Motor neuron (in vitro differentiated cells): ENCODE measurements at regions not wholly inside any gene's neighbourhood (a gene's known extent, or its start where the extent isn't known, plus 50 kb on each side); places are given as distances from the start of the nearest gene placed in this dataset.
"Not testable (repeated sequence)": the region's sequence is repeated elsewhere in the genome, so short reads cannot be mapped to it uniquely, and the experiment has no call there.

Experiments
- ATAC-seq, 8 experiments: fragments of 200-7000 bp; cut with Tn5 transposase; replicated peaks in 6 of 8; 2 replicates each; pipeline ENCODE4 v1.8.0; 2021; ENCODE audit warnings: mild to moderate bottlenecking in 8 of 8, moderate library complexity in 8 of 8
- H3K27ac ChIP-seq, 2 donors: fragments of 250-450 bp; sonication (Bioruptor Pico); 2 replicates each; pipeline ENCODE4 v1.9.0; 2021; ENCODE audit warnings: antibody characterized with exemption in 2 of 2, mild to moderate bottlenecking in 2 of 2, moderate library complexity in 1 of 2
- H3K4me1 ChIP-seq, 2 donors: fragments of 250-450 bp; sonication (Bioruptor Pico); replicated peaks in 1 of 2; 2 replicates each; pipeline ENCODE4 v1.6.1; 2021; ENCODE audit warnings: antibody characterized with exemption in 2 of 2, mild to moderate bottlenecking in 2 of 2, moderate library complexity in 1 of 2
- H3K4me3 ChIP-seq, 5 donors: fragments of 250-450 bp; sonication (Bioruptor Pico); 2 replicates each; pipeline ENCODE4 v1.9.0; 2021; ENCODE audit warnings: antibody characterized with exemption in 5 of 5, mild to moderate bottlenecking in 5 of 5, moderate library complexity in 4 of 5
- WGBS, 10 experiments: fragments of 450-650 bp; shearing (Covaris generic); methylation state at CpG; one replicate each; pipeline ENCODE4 v1.0.0; 2022; 5-methylcytosine and 5-hydroxymethylcytosine counted together
- in situ Hi-C, 9 experiments: fragments of 400-800 bp; cut with MboI; loops; one replicate each; pipeline ENCODE4 v1.15.0; 2021; ENCODE audit warnings: low sequenced_read_pairs in 9 of 9, low pct_unique_long_range_greater_than_20kb in 2 of 9; ENCODE audit not compliant: unreplicated experiment in 9 of 9

DNA sequence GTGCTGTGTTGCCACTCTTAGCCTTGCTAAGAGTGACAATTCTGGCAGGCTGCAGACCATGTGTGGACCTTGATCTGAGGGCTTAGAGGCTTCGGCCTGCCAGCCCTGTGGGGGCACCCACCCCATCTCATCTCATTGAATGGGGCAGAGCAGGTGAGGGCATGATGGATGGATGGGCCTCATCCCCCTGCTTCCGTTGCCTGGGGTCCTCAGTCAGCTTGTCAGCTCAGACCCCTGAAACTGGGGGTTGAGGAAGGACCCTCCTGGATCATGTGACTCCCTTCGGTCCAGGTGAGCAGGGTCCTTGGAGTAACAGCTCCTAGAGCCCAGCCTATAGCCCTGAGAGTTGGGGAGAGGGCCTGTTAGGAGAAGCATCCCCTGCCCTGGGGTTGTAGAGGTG lies 3076.8 kb downstream of the RPIA start:
- H3K27ac ChIP-seq, ATAC-seq, H3K4me3 ChIP-seq, in situ Hi-C loops: not testable (repeated sequence)
- H3K4me1 ChIP-seq = peaks cover 10 to 31% of the 10 kb centered on the region in 2 donors
- WGBS, 10 experiments = no CpG with 5 or more reads among the region's 3 CpGs

DNA sequence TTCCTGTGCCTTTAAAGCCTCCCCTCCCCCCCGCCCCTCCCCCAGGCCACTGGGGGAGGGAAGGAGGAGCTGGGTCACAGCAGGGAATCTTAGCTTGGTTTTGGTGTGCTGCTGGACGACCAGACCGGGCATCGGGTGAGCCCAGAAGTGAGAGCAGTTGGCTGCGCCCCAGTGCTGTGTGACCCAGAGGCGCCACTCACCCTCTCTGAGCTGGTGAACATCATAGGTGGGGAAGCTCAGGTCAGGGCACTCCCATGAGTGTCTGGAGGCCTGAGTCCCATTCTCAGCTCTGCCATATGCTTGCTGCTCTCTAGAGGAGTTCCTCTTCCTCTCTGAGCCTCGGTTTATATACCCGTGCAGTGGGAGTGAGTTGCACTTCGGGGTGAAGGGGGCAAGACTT lies 3077.5 kb downstream of the RPIA start:
- H3K4me3 ChIP-seq, in situ Hi-C loops, ATAC-seq, H3K27ac ChIP-seq: not testable (repeated sequence)
- WGBS, 10 experiments = no CpG with 5 or more reads among the region's 9 CpGs
- H3K4me1 ChIP-seq = peaks cover 6 to 28% of the 10 kb centered on the region in 2 donors

DNA sequence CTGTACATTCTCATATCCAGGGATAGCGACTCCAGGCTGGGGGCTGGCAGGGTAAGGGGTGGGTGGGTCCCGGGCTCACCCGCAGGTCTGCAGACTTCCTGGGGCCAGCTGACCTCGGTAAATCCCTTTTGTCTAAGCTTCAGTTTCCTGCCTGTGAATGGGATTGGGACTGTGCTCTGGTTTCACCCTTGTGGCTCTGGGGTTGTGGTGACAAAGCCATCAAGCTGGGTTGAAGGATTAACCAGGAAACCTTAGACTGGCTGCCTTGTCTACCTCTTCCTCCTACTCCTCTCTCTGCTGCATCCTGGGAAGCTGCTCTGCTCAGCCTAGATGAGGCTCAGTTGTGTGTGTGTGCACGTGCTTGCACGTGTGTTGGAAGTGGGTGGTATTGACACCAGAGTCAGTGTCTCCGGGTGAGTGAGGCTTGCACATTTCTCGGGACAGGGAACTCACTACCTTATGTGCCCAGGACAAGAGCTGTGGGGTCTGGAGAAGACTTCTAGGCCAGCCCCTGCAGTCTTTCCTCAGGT lies 3078.6 kb downstream of the RPIA start:
- H3K4me1 ChIP-seq = peaks cover 0 to 17% of the 10 kb centered on the region in 2 donors
- H3K27ac ChIP-seq, H3K4me3 ChIP-seq, ATAC-seq, in situ Hi-C loops: not testable (repeated sequence)
- WGBS, 10 experiments = no CpG with 5 or more reads among the region's 8 CpGs

DNA sequence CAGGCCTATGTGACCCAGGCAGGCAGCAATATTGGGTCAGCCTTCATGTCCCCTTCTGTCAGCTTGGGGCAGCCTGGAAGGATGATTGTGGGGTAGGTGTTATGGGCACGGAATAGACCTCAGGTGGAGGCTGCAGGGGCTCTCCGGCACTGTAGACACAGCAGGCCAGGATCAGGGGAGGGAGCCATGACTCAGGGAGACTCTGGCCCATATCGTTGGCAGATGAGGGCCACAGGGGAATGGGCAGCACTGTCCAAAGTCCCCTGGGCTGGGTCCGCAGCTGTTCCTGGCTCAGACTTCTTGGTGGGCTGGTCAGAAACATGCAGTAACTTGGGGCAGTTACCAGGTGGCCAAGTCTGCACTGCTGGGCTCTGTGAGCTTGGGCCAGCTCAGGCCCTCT lies 3080.1 kb downstream of the RPIA start:
- in situ Hi-C loops, ATAC-seq, H3K4me1 ChIP-seq, H3K4me3 ChIP-seq, H3K27ac ChIP-seq: not testable (repeated sequence)
- no CpG with 5 or more reads among the region's 4 CpGs for WGBS, 10 experiments

DNA sequence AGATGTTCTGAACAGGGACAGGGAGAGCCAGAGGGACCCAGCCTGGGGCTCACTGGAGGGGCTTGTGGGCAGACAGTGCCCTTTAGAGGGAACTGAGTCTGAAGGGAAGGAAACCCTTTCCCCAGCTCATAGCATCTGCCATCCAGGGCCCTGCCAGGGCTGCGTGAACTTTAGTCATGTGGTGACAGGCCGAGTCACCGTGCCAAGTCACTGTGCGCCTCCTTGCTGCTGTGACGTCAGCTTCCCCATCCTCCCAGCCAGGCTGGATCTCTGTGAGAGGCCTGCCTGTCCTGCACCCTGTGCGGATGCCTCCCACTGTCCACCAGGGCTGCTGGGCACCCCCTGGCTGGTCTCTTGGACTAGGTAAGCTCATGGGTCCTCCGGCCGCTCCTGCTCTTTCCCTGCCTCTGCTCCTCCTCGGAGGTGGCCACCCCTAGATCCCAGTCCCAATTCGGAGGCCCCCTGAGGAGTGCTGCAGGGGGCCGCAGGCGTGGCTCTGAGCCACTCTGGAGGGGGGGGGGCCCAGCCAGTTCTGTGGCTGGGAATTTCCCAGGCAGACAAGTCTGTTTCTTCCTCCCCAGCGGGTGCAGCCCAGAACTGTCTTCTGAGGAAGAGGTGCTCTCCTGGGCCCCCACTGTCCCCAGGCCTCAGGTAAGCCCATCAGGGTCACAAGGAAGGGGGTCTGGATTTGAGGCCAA lies 3080.9 kb downstream of the RPIA start:
- WGBS, 10 experiments = no CpG with 5 or more reads among the region's 13 CpGs
- H3K4me3 ChIP-seq, H3K4me1 ChIP-seq, H3K27ac ChIP-seq, in situ Hi-C loops: not testable (repeated sequence)
- peak in 5 of 8 experiments; percentile 25 to 74 (median 53) for ATAC-seq

DNA sequence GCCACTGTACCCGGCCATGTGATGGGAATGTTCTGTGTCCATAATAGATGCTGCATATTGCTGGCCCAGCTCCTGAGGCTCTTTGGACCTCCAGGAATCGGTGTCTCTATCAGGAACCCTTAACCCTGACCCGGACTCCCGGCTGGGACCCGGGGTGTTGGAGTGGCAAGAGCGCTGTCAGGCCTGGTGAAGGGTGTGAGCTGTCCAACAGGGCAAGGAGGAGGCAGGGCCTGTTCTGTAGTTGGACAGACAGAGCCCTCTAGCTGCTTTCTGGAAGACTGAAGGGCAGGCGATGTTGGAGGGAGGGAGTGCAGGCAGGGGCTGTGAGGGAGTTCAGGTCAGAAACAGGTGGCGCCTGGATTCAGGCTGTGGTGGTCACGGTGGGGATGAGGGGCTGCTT lies 3082.3 kb downstream of the RPIA start:
- H3K27ac ChIP-seq, H3K4me1 ChIP-seq, ATAC-seq, in situ Hi-C loops, H3K4me3 ChIP-seq: not testable (repeated sequence)
- WGBS, 10 experiments = no CpG with 5 or more reads among the region's 9 CpGs

DNA sequence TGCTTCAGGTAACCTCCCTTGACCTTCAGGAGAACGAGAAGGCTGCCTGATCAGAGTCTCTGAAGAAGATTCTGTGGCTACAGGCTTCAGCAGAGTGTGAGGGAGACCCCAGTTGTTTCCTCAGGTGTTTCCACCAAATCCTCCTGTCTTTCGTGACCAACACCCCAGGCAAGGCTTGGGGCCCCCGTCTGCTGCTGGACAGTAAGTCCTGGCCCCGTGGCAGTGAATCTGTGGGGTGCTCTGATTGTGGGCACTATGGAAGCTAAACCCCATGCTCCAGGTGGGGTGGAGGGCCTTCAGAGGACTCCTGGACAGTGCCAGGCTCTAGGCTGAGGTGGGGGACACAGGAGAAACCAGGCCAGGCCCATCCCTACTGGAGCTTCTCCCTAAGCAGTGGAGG lies 3083.7 kb downstream of the RPIA start:
- ATAC-seq, H3K27ac ChIP-seq, H3K4me1 ChIP-seq, in situ Hi-C loops, H3K4me3 ChIP-seq: not testable (repeated sequence)
- WGBS, 10 experiments = 63% methylated on average over 3 of the region's 4 CpGs; no CpG with 5 or more reads in 9 of the 10 experiments

DNA sequence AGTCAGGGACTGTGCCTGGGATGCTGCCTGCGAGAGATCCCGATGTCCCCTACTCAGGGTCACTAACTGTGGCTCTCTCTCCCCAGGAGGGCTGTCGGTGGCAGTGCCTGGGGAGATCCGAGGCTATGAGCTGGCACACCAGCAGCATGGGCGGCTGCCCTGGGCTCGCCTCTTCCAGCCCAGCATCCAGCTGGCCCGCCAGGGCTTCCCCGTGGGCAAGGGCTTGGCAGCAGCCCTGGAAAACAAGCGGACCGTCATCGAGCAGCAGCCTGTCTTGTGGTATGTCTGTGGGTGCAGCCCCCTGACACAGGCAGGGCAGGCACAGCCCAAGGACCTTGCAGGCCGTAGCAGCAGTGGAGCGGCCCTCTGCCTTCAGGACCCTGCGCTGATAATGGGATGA lies 3088.9 kb downstream of the RPIA start:
- no CpG with 5 or more reads among the region's 14 CpGs for WGBS, 10 experiments
- in situ Hi-C loops, H3K4me3 ChIP-seq, H3K27ac ChIP-seq, H3K4me1 ChIP-seq, ATAC-seq: not testable (repeated sequence)

DNA sequence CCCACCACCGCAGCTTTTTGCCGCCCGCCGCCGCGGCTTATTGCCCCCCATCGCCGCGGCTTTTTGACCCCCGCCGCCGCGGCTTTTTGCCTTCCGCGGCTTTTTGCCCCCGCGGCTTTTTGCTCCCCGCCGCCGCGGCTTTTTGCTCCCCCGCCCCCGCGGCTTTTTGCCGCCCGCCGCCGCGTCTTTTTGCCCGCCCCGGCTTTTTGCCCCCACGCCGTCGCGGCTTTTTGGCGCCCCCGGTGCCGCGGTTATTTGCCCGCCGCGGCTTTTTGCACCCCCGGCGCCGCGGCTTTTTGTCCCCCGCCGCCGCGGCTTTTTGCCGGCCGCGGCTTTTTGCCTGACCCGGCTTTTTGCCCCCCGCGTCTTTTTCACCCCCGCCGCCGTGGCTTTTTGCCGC lies 3061.8 kb upstream of the TEKT4 start:
- no CpG with 5 or more reads among the region's 60 CpGs for WGBS, 10 experiments
- H3K27ac ChIP-seq, H3K4me3 ChIP-seq, in situ Hi-C loops, H3K4me1 ChIP-seq, ATAC-seq: not testable (repeated sequence)

DNA sequence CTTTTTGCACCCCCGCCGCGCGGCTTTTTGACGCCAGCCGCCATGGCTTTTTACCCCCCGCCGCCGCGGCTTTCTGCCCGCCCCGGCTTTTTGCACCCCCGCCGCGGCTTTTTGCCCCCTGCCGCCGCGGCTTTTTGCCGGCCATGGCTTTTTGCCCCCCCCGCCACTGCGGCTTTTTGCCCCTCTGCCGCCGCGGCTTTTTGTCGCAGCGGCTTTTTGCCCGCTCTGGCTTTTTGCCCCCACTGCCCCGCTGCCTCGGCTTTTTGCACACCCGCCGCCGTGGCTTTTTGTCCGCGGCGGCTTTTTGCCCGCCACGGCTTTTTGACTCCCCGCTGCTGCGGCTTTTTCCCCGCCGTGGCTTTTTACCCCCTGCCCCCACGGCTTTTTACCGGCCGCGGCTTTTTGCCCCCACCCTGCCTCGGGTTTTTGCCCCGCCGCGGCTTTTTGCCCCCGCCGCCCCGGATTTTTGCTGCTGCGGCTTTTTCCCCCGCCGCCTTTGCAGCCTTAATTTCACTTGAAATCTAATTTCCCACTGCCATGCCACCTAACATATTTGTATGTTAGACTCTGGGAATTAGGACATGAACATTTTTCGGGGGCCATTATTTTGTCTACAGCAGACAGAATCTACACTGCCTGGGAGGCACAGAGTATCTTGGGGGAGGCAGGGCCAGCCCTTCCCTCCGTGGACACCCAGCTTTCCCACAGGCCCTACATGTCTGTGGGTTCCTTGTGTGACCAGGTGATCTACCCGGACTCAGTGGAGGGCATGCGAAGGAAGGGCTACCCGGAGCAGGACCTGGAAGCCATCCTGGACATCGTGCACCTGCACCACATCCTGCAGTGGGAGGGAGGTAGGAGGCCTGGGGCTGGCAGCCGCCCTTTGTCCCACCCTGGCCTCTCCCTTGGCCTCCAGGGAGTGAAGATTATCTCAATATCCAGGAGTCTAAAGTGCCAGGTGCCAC lies 3031.0 kb upstream of the TEKT4 start:
- ATAC-seq = no peak
- in situ Hi-C loops = no loop called here
- Histone ChIP-seq H3K4me3 (no peak overlapping the region), H3K4me1 (no peaks in the 10 kb centered on the region), H3K27ac (no peak overlapping the region)
- WGBS, 10 experiments = 20 to 80% (median 70%) methylated on average over 1 of the region's 62 CpGs; no CpG with 5 or more reads in 6 of the 10 experiments

DNA sequence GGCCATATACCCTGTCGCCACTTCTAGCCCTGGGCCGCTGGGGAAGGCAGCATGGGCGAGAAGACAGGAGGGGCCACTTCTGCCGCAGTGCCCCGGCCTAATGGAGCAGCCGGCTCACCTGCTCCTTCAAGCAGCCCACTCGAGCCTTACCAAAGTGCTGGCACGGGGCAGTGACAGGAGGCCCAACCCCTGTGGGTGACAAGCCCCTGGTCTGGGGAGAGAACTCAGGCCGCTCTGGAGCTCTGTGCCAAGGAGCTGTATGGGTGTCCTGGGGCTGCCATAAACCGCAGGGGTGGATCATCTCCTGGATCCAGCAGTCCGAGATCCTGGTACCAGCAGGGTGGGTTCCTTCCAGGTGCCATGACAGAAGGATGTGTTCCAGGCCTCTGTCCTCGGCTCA lies 3029.0 kb upstream of the TEKT4 start:
- WGBS, 10 experiments = 40% methylated on average over 1 of the region's 12 CpGs; no CpG with 5 or more reads in 9 of the 10 experiments
- H3K4me1 ChIP-seq, H3K27ac ChIP-seq, ATAC-seq, in situ Hi-C loops, H3K4me3 ChIP-seq: not testable (repeated sequence)

DNA sequence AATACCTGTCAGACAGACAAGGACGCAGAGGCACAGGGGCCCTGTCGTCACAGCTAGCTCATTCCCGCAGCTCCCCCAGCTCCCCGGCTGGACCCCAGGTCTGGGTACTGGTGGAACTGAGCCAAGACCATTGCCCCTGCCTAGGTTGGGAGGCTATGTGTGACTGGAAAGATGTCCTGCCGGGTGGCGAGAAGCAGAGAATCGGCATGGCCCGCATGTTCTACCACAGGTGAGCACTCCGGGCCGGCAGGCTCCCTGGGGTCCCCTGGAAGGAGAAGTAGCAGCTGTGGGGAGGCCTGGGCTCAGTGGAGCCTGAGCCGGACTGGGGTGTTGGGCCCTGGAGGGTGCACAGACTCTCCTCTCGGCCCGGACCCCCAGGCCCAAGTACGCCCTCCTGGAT lies 3028.3 kb upstream of the TEKT4 start:
- H3K27ac ChIP-seq, H3K4me1 ChIP-seq, ATAC-seq, H3K4me3 ChIP-seq, in situ Hi-C loops: not testable (repeated sequence)
- 72% methylated on average over 3 of the region's 14 CpGs; no CpG with 5 or more reads in 9 of the 10 experiments for WGBS, 10 experiments

DNA sequence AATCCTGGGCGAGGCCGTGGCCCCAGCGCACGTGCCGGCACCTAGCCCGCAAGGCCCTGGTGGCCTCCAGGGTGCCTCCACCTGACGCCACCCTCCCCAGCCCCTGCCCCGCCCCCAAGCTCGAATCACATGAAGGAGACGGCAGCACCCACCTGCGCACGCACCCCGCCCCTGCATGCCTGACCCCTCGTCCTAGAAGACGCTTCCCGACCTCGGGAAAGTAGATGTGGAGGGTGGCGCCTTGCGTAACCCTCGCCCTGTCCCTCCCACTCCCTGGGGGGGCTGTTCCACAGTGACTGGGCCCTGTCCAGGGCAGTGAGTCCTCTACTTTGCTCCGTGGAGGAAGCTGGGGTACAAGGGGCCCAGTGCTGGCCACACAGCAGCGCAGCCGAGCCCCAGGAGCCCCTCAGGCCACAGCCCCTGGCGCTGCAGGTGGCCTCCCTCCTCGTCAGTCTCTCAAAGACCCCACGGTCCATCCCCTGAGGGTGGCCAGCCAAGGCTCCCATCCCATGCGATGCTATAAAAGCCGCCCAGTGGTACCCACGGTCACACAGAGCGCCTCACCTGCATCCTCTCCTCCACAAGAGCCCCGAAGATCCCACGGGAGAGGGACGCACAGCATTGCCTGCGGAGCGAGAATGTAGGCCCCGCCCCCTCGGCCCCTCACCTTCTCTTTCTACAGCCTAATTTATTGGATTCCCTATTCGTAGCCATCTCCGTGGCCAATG lies 3027.3 kb upstream of the TEKT4 start:
- in situ Hi-C loops, ATAC-seq, H3K27ac ChIP-seq, H3K4me1 ChIP-seq, H3K4me3 ChIP-seq: not testable (repeated sequence)
- WGBS, 10 experiments = 73% methylated on average over 3 of the region's 39 CpGs; no CpG with 5 or more reads in 9 of the 10 experiments
